ENCODE measurements at regions not wholly inside any gene's neighbourhood (a gene's known extent, or its start where the extent isn't known, plus 50 kb on each side); places are given as distances from the start of the nearest gene placed in this dataset.
A peak's percentile ranks its signal among the peaks of the same experiment; 100 is the strongest.
"Not testable (repeated sequence)": the region's sequence is repeated elsewhere in the genome, so short reads cannot be mapped to it uniquely, and the experiment has no call there.

- Histone ChIP-seq H3K4me1 (replicated peaks) (peaks cover 3% of the 10 kb centered on the region), H3K27ac (no peak overlapping the region)
- TF ChIP-seq CTCF (IDR thresholded peaks at IDR 0.05) (no peak), POLR2AphosphoS5 (IDR thresholded peaks at IDR 0.05) (peak; percentile 53)
Observed at GRCh38 chr7:89685287-89685686, 469.0 kb upstream of the STEAP1 start.

GRCh38 chr7:89687211-89687610 is 467.1 kb upstream of the STEAP1 start:
- no peak overlapping the region for H3K4me3 ChIP-seq
- no peaks in the 10 kb centered on the region for H3K27me3 ChIP-seq (replicated peaks; ENCODE audit: insufficient read depth)
- H3K4me1 ChIP-seq (replicated peaks): peaks cover 3% of the 10 kb centered on the region
- no peak overlapping the region for H3K27ac ChIP-seq
- TF ChIP-seq CTCF (IDR thresholded peaks at IDR 0.05): no peak
- no peak for TF ChIP-seq POLR2A (IDR thresholded peaks at IDR 0.05)
- no peak for TF ChIP-seq POLR2AphosphoS5 (IDR thresholded peaks at IDR 0.05)
- no peaks in the 10 kb centered on the region for H3K9me3 ChIP-seq
- intact Hi-C loops (cut with DNase I): no loop called here
- WGBS: 19% methylated on average over 2 of the region's 2 CpGs
- H3K36me3 ChIP-seq: no peaks in the 10 kb centered on the region
- DNase-seq (ENCODE audit: low spot score): no peak

More at GRCh38 chr7:89685287-89685686, 469.0 kb upstream of the STEAP1 start:
- Histone ChIP-seq H3K4me3 (no peak overlapping the region), H3K9me3 (no peaks in the 10 kb centered on the region), H3K36me3 (no peaks in the 10 kb centered on the region), H3K27me3 (replicated peaks; ENCODE audit: insufficient read depth) (no peaks in the 10 kb centered on the region)
- no peak for DNase-seq (ENCODE audit: low spot score)
- intact Hi-C loops (cut with DNase I): no loop called here

GRCh38 chr7:89695241-89695640 is 459.0 kb upstream of the STEAP1 start:
- Histone ChIP-seq H3K9me3 (no peaks in the 10 kb centered on the region), H3K4me3 (no peak overlapping the region), H3K27me3 (replicated peaks; ENCODE audit: insufficient read depth) (no peaks in the 10 kb centered on the region), H3K4me1 (replicated peaks) (no peaks in the 10 kb centered on the region), H3K27ac (no peak overlapping the region), H3K36me3 (no peaks in the 10 kb centered on the region)
- DNase-seq (ENCODE audit: low spot score): no peak
- no peak for TF ChIP-seq POLR2AphosphoS5 (IDR thresholded peaks at IDR 0.05)
- TF ChIP-seq POLR2A (IDR thresholded peaks at IDR 0.05): no peak
- TF ChIP-seq CTCF (IDR thresholded peaks at IDR 0.05): no peak
- intact Hi-C loops (cut with DNase I): no loop called here
- 98% methylated on average over 2 of the region's 2 CpGs for WGBS

GRCh38 chr7:89714131-89714530 is 440.1 kb upstream of the STEAP1 start:
- intact Hi-C loops (cut with DNase I): no loop called here

DNA sequence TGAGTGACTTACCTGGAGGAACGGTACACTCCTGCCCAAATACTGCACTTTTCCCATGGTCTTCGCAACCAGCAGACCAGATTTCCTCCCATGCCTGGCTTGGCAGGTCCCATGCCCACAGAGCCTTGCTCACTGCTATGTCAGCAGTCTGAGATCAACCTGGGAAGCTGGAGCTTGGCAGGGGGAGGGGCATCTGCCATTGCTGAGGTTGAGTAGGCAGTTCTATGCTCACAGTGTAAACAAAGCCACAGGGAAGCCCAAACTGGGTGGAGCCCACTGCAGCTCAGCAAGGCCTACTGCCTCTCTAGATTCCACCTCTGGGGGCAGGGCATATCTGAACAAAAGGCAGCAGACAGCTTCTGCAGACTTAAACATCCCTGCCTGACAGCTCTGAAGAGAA is 435.3 kb upstream of the STEAP1 start:
- H3K36me3 ChIP-seq; H3K27me3 ChIP-seq (replicated peaks; ENCODE audit: insufficient read depth); H3K4me3 ChIP-seq; H3K27ac ChIP-seq; H3K4me1 ChIP-seq (replicated peaks); H3K9me3 ChIP-seq; DNase-seq (ENCODE audit: low spot score); intact Hi-C loops (cut with DNase I): not testable (repeated sequence)
- 100% methylated on average over 2 of the region's 2 CpGs for WGBS

More at GRCh38 chr7:89714131-89714530, 440.1 kb upstream of the STEAP1 start:
- no peak overlapping the region for H3K27ac ChIP-seq
- no peaks in the 10 kb centered on the region for H3K27me3 ChIP-seq (replicated peaks; ENCODE audit: insufficient read depth)
- H3K36me3 ChIP-seq: no peaks in the 10 kb centered on the region
- WGBS: 85% methylated on average over 2 of the region's 2 CpGs
- H3K9me3 ChIP-seq: no peaks in the 10 kb centered on the region
- TF ChIP-seq CTCF (IDR thresholded peaks at IDR 0.05) (no peak), POLR2A (IDR thresholded peaks at IDR 0.05) (no peak), POLR2AphosphoS5 (IDR thresholded peaks at IDR 0.05) (no peak)
- H3K4me3 ChIP-seq: no peak overlapping the region
- H3K4me1 ChIP-seq (replicated peaks): no peaks in the 10 kb centered on the region
- DNase-seq (ENCODE audit: low spot score): no peak

All from prostate gland (tissue), 2 donors.